COR-L47 (cell line): ENCODE measurements at regions not wholly inside any gene's neighbourhood (a gene's known extent, or its start where the extent isn't known, plus 50 kb on each side); places are given as distances from the start of the nearest gene placed in this dataset.

Experiments
- DNase-seq: peaks from one replicate; lab custom pipeline; 2025; lab: John Stamatoyannopoulos, UW

DNA sequence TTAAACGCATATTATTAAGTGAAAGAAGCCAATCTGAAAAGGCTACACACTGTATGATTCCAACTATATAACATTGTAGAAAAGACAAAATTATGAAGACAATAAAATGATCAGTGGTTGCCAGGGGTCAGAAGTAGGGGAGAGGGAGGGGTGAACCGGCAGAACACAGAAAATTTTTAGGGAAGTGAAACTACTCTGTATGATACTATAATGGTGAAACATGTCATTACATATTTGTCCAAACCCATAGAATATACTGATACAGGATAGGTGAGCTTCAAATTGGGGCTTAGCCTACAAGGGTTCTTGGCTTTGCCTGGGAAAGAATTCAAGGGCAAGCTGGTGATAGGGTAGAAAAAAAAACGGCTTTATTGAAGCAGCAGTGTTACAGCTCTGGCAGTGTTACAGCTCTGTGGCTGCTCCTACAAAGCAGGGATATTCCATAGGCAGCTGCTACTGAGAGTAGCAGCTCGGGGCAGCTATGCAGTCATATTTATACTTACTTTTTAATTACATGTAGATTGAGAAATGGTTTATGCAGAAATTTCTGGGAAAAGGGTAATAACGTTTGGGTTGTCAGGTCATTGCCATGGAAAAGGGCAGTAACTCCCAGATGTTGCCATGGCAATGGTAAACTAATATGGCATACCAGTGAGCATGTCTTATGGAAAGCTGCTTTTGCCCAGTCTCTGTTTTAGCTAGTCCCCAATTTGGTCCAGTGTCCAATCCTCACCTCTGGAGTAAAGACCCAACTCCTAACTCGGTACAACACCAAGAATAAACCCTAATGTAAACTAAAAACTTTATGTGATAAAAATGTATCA lies 125.1 kb upstream of the SLC25A36 start:
- DNase-seq: no peak

GRCh38 chr3:140821493-140821892 lies 120.1 kb upstream of the SLC25A36 start:
- DNase-seq: no peak

DNA sequence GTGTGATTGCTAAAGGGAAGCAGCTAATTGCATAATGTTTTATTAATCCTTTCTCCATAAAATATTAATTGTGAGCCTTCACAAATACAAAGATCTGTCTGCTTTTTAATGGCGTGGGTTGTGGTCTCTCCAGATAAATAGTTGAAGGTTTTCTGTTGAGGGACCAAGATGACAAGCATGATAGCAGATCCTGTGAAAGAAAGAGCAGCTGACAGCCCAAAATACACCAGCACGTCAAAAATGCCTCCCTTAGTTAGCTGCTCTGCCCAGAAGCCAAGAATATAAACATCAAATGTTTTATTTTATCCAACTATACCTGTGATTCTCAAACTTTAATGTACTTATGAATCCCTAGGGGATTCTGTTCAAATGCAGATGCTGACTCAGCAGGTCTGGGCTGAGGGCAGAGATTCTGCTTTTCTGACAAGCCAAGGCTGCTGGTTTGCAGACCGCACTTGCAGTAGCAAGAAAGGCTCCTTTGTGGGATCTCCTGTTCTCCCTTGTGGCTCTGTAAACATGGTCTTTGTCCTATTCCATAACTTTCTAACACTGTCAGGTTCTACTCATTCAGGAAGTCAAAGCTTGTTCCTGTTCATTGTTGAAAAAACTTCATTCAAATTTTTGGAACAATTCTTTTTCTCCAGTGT lies 119.1 kb upstream of the SLC25A36 start:
- DNase-seq: no peak

- no peak for DNase-seq
Measured at GRCh38 chr3:140823106-140823505, 118.5 kb upstream of the SLC25A36 start.

- DNase-seq: no peak
Measured at GRCh38 chr3:140827894-140828293, 113.7 kb upstream of the SLC25A36 start.

DNA sequence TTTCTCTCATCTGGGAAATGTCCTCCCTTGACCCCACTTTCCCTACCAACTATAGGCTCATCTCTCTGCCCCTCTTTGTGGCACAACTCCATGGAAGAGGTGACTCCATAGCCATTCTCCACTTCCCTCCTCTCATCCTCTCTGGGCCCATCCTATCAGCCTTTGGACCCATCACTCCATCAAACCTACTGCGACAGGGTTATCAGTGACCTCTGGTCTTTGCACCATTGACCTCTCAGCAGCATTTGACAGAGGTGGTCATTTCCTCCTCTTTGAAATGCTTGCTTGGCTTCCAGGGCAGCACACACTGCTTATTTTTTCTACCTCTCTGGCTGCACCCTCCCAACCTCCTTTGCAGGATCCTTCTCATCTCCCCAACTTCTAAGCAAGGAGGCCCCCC lies 113.1 kb upstream of the SLC25A36 start:
- DNase-seq: no peak

GRCh38 chr3:140829796-140830195 lies 111.8 kb upstream of the SLC25A36 start:
- DNase-seq: no peak

DNA sequence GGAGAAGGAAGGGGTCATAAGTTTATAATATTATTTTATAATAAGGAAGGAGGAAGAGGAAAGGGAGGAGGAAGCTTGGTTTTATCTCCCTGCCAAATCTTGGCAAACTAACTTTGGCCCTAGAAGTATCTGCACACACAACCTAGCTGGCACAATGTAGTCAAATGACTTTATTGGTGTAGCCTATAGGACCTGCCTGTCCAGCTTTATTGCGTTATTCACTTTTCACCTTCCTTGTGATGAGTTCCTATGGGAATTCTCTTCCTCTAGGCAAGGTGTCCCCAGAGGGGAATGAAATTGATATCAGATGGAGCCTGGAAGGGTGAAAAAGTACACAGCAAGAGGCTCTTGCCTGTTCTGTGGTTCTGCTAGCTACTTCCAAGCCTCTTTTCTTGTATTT lies 111.2 kb upstream of the SLC25A36 start:
- no peak for DNase-seq

- DNase-seq: no peak
Measured at GRCh38 chr3:140832883-140833282, 108.8 kb upstream of the SLC25A36 start.

DNA sequence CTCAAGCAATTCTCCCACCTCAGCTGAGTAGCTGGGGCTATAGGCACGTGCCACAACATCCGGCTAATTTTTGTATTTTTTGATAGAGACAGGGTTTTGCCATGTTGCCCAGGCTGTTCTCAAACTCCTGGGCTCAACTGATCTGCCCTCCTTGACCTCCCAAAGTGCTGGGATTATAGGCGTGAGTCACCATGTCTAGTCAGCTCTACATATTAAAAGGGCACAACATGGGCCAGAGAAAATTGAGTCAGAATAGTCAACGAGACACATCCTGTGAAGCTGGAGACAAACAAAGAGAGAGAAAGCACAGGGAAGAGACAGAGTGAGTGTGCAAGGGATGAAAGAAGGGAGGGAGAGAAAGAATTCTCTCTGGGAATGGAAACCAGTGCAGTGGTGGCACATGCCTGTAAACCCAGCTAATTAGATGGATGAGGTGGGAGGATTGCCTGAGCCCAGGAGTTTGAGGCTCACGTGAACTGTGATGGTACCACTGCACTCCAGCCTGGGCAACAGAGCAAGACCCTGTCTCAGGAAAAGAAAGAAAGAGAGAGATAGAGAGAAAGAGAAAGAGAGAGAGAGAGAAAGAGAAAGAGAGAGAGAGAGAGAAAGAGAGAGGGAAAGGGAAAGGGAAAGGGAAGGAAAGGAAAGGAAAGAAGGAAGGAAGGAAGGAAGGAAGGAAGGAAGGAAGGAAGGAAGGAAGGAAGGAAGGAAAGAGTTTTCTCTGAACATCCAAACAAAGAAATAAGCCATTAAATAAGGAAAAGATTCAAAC lies 107.2 kb upstream of the SLC25A36 start:
- DNase-seq: no peak

DNA sequence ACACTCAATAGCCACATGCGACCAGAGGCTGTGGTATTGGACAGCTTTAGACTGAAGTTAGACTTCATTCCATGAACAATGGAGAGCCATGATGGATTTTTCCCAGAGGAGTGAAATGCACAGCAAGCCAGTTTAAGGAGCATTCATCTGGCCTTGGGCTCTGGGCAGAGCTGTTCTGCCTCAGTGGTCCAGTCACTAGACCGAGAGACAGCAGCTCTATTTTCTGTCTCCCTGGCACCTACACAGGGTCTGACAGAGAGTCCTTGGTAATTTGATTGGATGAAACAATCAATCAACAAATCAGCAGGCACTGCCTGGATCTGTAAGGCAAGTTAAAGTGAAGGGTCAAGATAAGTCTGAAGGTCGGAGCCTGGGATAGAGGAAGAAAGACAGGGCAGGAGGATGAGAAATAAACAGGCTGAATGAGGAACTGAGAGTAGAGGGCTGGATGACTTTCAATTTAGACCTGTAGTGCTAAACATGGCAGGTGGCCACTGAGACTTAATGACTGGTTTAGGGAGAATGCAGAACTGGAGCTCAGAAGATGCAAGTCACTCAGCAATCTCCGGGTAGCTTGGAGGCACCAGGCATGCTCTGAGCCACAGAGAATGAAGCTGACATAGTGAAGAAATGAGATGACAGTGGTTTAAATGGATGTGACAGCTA lies 98.5 kb upstream of the SLC25A36 start:
- DNase-seq: no peak

DNA sequence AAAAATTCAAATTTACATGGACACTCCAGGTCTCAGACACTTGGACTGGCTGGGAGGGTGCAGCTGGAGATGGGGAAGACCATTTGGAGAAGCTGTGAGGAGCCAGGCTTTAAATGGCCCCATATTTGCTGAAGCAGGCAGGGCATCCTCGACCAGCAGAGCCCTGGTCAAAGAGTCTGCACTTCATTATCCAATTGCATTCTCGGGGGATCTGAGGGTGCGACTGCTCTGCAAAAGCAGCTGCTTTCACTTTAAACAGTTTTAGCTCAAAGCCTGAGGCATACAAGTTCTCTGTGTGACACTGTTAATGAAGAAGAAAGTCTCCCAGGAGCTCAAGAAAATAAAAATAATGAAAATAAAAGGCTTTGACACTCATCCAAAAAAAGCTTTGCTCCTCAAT lies 98.0 kb upstream of the SLC25A36 start:
- no peak for DNase-seq

GRCh38 chr3:140844072-140844471 lies 97.6 kb upstream of the SLC25A36 start:
- DNase-seq: no peak

DNA sequence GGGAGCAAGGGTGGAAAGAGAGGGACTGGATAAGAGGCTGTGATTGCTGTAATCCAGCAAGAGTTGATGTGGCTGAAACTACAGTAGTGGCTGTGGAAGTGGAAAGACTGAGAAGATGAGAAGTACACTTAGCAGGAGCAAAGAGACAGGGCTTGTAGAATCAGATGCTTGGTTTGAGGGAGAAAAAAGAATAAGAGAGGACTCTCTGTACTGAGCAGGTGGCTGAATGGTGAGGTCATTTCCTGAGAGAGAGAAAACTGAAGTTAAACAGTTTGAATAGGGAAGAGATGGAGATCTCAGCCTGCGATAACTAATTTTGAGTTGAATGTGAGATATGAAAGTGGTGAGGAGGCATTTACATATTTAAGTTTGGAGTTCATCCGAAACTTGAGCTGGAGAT lies 95.8 kb upstream of the SLC25A36 start:
- DNase-seq: no peak

DNA sequence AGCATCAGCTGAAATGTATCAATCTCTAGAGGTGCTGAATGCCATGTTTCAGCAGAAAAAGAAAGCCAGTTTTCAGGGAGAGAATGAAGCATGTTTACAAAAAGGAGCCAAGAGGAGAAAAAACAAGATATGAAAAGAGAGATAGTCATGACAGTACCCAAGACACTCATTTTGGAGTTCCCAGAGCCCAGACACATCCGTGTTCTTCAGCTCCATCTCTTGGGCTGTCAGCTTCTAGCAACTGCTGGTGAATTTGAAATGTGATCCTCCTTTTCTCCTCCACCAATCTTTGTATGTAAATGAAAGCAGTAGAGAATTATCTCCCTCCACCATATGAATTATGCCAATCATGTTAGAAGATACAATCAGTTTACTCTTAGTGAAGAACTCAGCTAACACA lies 93.0 kb upstream of the SLC25A36 start:
- DNase-seq: no peak

DNA sequence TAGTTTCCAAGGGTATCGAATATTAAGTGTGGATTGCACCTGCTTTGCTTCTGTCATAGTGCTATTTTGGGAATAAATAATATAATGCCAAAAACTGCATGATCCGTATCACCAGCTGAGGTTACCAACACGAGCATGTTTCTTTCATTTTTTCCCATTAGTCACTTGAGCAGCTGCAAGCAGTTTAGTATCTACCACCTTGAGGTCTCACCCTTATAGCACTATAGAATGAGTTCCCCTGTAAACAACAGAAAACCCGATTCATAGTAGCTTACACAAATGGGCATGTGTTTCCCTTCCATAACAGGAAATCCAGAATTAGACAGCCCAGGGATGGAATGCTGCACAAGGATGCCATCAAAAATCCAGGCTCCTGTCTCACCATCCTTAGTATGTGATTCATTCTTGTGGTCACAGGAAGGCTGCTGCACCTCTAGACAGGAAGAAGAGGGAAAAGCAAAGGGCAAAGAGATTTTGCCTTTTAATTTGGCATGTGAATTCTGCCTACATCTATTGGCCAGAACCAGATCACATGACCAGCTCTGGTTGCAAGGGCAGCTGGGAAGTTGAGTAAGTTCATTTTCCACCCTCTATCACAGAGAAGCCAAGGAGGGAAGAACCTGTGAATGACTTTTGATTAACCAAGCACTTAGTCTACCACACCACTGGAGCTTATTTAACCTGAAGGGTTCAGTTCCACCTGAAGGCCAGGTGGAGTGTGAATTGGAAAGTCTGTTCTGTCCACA lies 91.3 kb upstream of the SLC25A36 start:
- DNase-seq: no peak

- no peak for DNase-seq
Measured at GRCh38 chr3:140854961-140855360, 86.7 kb upstream of the SLC25A36 start.

DNA sequence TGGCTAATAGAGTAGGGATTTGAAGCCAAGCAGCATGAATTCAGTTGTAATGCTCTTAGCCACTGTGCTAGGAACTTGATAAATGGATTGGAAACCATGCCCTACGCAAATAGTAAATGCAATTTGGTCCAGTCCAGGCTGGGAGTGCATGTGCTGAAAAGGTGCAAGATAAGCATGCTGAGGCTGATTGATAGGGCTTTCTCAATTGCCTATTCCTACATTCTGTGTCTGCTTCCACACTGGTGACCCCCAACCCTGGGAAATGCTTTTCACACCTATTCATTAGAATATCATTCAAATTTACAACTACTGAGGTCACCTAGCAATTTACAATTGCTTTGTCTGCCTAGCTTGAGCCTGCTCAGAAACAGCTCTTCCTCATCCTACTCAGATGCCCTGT lies 84.7 kb upstream of the SLC25A36 start:
- no peak for DNase-seq

DNA sequence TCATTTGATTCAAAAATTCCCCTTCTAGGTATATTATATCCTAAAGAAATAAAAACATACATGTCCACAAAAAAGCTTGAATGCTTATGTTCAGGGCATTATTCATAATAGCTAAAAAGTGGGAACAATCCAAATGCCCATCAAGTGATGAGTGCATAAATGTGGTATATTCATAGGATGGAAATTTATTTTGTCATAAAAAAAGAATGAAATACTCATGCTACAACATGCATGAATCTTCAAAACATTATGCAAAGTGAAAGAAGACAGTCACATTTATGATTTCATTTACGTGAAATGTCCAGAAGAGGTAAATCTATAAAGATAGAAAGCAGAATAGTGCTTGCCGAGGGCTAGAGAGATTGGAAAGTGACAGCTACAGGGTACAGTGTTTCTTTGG lies 83.6 kb upstream of the SLC25A36 start:
- DNase-seq: no peak

GRCh38 chr3:140859592-140860336 lies 81.9 kb upstream of the SLC25A36 start:
- DNase-seq: peak; percentile 95

GRCh38 chr3:140863580-140864009 lies 78.0 kb upstream of the SLC25A36 start:
- peak; percentile 87 for DNase-seq
